OCI-LY3 (cell line): ENCODE measurements at regions not wholly inside any gene's neighbourhood (a gene's known extent, or its start where the extent isn't known, plus 50 kb on each side); places are given as distances from the start of the nearest gene placed in this dataset.

Experiments
- H2AFZ ChIP-seq: fragments of 200-600, 300-600 bp; shearing (Covaris generic); 2 replicates; pipeline ENCODE4 v1.6.0; 2014; ENCODE audit warnings: antibody characterized with exemption, low read depth, low read length
- H3K27ac ChIP-seq: fragments of 200-600, 300-600 bp; sonication (generic); 2 replicates; pipeline ENCODE4 v1.5.1; 2014; ENCODE audit warnings: mild to moderate bottlenecking, low read length, moderate library complexity, mixed read lengths
- H3K27me3 ChIP-seq: fragments of 200-600, 300-600 bp; sonication (generic); 2 replicates; pipeline ENCODE4 v1.6.1; 2014; ENCODE audit warnings: low read depth, low read length, mixed read lengths
- H3K36me3 ChIP-seq: fragments of 200-600, 300-600 bp; sonication (generic); replicated peaks from 2 replicates; pipeline ENCODE3; 2014; ENCODE audit warnings: low read depth, low read length, mixed read lengths
- H3K4me1 ChIP-seq: fragments of 300-600, 200-600 bp; sonication (generic); 2 replicates; pipeline ENCODE4 v1.6.1; 2014; ENCODE audit warnings: low read length, mixed read lengths
- H3K4me2 ChIP-seq: fragments of 200-600, 300-600 bp; sonication (generic); 2 replicates; pipeline ENCODE4 v1.6.1; 2014; ENCODE audit warnings: low read length, mixed read lengths
- H3K4me3 ChIP-seq: fragments of 300-600, 200-600 bp; sonication (generic); 2 replicates; pipeline ENCODE4 v1.5.1; 2014; ENCODE audit warnings: antibody characterized with exemption, mild to moderate bottlenecking, low read length, moderate library complexity
- H3K79me2 ChIP-seq: fragments of 300-600, 200-600 bp; shearing (Covaris generic); 2 replicates; pipeline ENCODE4 v1.6.1; 2014; ENCODE audit warnings: mild to moderate bottlenecking, low read length, mixed read lengths
- H3K9ac ChIP-seq: fragments of 300-600, 200-600 bp; shearing (Covaris generic); 2 replicates; pipeline ENCODE4 v1.6.0; 2014; ENCODE audit warnings: mild to moderate bottlenecking, low read length, moderate library complexity
- H3K9me3 ChIP-seq: fragments of 200-600, 300-600 bp; shearing (Covaris generic); 2 replicates; pipeline ENCODE4 v1.6.1; 2014; ENCODE audit warnings: low read length, mixed read lengths; ENCODE audit not compliant: insufficient read depth
- H4K20me1 ChIP-seq: fragments of 200-600, 300-600 bp; sonication (generic); 2 replicates; pipeline ENCODE4 v1.6.1; 2016; ENCODE audit warnings: low read length, mixed read lengths; ENCODE audit not compliant: insufficient read depth
- EZH2phosphoT487 ChIP-seq: fragments of 200-600 bp; shearing (Covaris generic); IDR thresholded peaks from 2 replicates; pipeline ENCODE4 v1.6.1; 2018; ENCODE audit warnings: antibody characterized with exemption, mixed run types, low read depth
- TF ChIP-seq, protein P1 (sequence below): fragments of 200-600, 300-600 bp; sonication (generic); IDR thresholded peaks from 2 replicates; pipeline ENCODE4 v1.5.1; 2014; ENCODE audit warnings: antibody characterized with exemption, low read length, low read depth

DNA sequence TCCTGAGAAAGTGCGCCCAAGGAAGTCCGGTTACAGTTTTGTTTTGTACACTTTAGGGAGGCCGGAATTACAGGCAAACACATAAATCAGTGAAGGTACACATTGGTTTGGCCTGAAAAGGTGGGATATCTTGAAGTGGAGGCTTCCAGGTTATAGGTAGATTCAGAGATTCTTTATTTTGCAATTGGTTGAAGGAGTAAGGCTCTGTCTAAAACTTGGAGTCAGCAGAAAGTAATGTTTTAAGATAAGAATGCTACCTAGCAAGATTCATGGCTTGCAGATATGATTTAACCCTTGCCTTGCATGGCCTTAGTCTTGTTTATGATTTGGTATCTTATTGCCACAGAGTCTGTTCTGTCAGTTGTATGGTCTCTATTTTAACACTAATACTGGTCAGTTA, 165.9 kb upstream of the NDUFV2 start:
- Histone ChIP-seq H3K27me3 (no peaks in the 10 kb centered on the region), H4K20me1 (no peaks in the 10 kb centered on the region), H3K36me3 (no peaks in the 10 kb centered on the region), H2AFZ (no peak overlapping the region), H3K4me2 (no peak overlapping the region), H3K27ac (no peak overlapping the region), H3K4me3 (no peak overlapping the region), H3K79me2 (no peaks in the 10 kb centered on the region), H3K9ac (no peak overlapping the region), H3K9me3 (no peaks in the 10 kb centered on the region), H3K4me1 (no peaks in the 10 kb centered on the region)
- no peak for TF ChIP-seq EZH2phosphoT487
- TF ChIP-seq, protein P1, sequence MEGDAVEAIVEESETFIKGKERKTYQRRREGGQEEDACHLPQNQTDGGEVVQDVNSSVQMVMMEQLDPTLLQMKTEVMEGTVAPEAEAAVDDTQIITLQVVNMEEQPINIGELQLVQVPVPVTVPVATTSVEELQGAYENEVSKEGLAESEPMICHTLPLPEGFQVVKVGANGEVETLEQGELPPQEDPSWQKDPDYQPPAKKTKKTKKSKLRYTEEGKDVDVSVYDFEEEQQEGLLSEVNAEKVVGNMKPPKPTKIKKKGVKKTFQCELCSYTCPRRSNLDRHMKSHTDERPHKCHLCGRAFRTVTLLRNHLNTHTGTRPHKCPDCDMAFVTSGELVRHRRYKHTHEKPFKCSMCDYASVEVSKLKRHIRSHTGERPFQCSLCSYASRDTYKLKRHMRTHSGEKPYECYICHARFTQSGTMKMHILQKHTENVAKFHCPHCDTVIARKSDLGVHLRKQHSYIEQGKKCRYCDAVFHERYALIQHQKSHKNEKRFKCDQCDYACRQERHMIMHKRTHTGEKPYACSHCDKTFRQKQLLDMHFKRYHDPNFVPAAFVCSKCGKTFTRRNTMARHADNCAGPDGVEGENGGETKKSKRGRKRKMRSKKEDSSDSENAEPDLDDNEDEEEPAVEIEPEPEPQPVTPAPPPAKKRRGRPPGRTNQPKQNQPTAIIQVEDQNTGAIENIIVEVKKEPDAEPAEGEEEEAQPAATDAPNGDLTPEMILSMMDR: no peak

DNA sequence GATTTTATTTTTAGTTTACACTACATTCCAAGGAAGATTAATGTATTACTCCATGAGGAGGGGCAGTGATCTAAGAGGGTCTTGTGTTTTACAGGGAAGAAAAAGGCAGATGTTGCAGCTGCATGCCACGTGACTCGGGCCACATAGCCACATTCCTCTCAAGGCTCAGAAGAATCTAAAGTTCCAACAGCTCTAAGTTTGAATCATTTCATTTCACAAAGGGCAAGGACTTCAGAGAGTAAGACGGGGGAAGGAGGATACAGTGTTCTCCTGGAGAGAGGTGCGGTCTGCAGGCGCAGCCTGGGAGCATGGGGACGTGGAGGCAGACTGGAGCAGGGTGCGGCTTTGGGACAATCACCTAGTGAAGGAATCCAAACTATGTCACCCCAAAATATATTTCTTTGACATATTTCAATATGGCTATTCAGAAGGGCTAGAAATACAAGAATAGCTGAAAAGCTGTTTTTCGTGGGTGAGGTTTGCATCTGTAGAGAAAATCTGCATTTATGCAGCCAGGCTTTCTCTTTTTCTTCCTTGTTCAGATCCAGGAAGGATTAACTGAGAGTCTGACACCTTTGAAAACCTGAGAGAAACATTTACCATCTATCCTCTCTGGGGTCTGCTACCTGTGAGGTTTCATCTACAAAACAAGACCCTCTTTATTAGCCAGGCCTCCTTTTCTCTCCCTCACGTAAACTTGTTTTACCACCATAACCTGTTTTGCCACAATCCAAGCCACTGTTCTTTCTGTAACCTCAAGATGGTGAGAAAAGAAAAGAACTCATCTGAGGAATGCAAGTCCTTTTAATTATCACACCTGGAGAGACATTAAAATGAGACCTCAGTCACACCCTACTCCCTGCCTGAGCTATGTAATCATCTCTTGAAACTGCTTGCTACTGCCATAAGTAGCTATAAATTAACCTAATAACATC, 165.1 kb upstream of the NDUFV2 start:
- H2AFZ ChIP-seq: no peak overlapping the region
- H3K9me3 ChIP-seq: no peaks in the 10 kb centered on the region
- no peaks in the 10 kb centered on the region for H3K79me2 ChIP-seq
- no peaks in the 10 kb centered on the region for H3K27me3 ChIP-seq
- no peaks in the 10 kb centered on the region for H3K36me3 ChIP-seq
- no peaks in the 10 kb centered on the region for H4K20me1 ChIP-seq
- TF ChIP-seq EZH2phosphoT487: no peak
- TF ChIP-seq, protein P1: no peak
- H3K4me3 ChIP-seq: no peak overlapping the region
- no peak overlapping the region for H3K27ac ChIP-seq
- no peaks in the 10 kb centered on the region for H3K4me1 ChIP-seq
- no peak overlapping the region for H3K9ac ChIP-seq
- H3K4me2 ChIP-seq: no peak overlapping the region

GRCh38 chr18:8938817-8939216, 163.7 kb upstream of the NDUFV2 start:
- Histone ChIP-seq H3K36me3 (no peaks in the 10 kb centered on the region), H2AFZ (no peak overlapping the region), H3K9me3 (no peaks in the 10 kb centered on the region), H4K20me1 (no peaks in the 10 kb centered on the region), H3K4me3 (no peak overlapping the region), H3K27ac (no peak overlapping the region), H3K4me2 (no peak overlapping the region), H3K27me3 (no peaks in the 10 kb centered on the region), H3K9ac (no peak overlapping the region), H3K79me2 (no peaks in the 10 kb centered on the region), H3K4me1 (no peaks in the 10 kb centered on the region)
- TF ChIP-seq EZH2phosphoT487: no peak
- TF ChIP-seq, protein P1: no peak

GRCh38 chr18:8942021-8942908, 160.2 kb upstream of the NDUFV2 start:
- Histone ChIP-seq H2AFZ (no peak overlapping the region), H3K27me3 (no peaks in the 10 kb centered on the region), H3K4me1 (no peaks in the 10 kb centered on the region), H3K9ac (no peak overlapping the region), H3K79me2 (no peaks in the 10 kb centered on the region), H4K20me1 (no peaks in the 10 kb centered on the region), H3K27ac (no peak overlapping the region), H3K9me3 (no peaks in the 10 kb centered on the region), H3K4me3 (no peak overlapping the region), H3K4me2 (no peak overlapping the region), H3K36me3 (no peaks in the 10 kb centered on the region)
- TF ChIP-seq, protein P1: no peak
